Tibial nerve (tissue), 4 donors: ENCODE measurements at regions not wholly inside any gene's neighbourhood (a gene's known extent, or its start where the extent isn't known, plus 50 kb on each side); places are given as distances from the start of the nearest gene placed in this dataset.

Experiments used
- DNase-seq, 2 donors: peaks; one replicate each; pipeline ENCODE4 v3.0.0-alpha.2; 2019; ENCODE audit warnings: low spot score in 2 of 2
- H3K27ac ChIP-seq, 4 donors: fragments of 200-600 bp; sonication (generic) in 3 of 4; one replicate each; pipeline ENCODE4 v1.5.1; 2017 to 2019; ENCODE audit warnings: mild to moderate bottlenecking in 1 of 4
- H3K27me3 ChIP-seq, 2 donors: fragments of 200-600 bp; sonication (generic) in 1 of 2; one replicate each; pipeline versions ENCODE4 v1.5.1 to v1.6.0; 2017 to 2019
- H3K36me3 ChIP-seq, 3 donors: fragments of 200-600 bp; sonication (generic); one replicate each; pipeline ENCODE4 v1.5.1; 2018 to 2019
- H3K4me1 ChIP-seq, 4 donors: fragments of 200-600 bp; sonication (generic) in 3 of 4; one replicate each; pipeline ENCODE4 v1.5.1; 2017 to 2019
- H3K4me3 ChIP-seq, 4 donors: fragments of 200-600 bp; sonication (generic) in 3 of 4; one replicate each; pipeline ENCODE4 v1.5.1; 2017 to 2019; ENCODE audit warnings: mild to moderate bottlenecking in 1 of 4, moderate library complexity in 1 of 4
- H3K9me3 ChIP-seq, 4 donors: fragments of 200-600 bp; sonication (generic) in 3 of 4; one replicate each; pipeline ENCODE4 v1.5.1; 2017 to 2019
- CTCF ChIP-seq, 5 experiments: fragments of 200-600 bp in 3 of 5; fragments of 450-650 bp in 2 of 5; sonication (generic) in 3 of 5; IDR thresholded peaks; one replicate each; pipeline ENCODE4 v1.5.1; 2016 to 2019; ENCODE audit warnings: antibody characterized with exemption in 5 of 5, mild to moderate bottlenecking in 3 of 5, moderate library complexity in 2 of 5
- EP300 ChIP-seq, 2 donors: sonication (generic); formaldehyde crosslinking; IDR thresholded peaks; one replicate each; pipeline ENCODE4 v1.6.1; 2017; ENCODE audit warnings: antibody characterized with exemption in 2 of 2, mild to moderate bottlenecking in 1 of 2
- POLR2A ChIP-seq, 2 donors: fragments of 450-650 bp; IDR thresholded peaks; one replicate each; pipeline ENCODE4 v1.6.1; 2017; ENCODE audit warnings: antibody characterized with exemption in 2 of 2, mild to moderate bottlenecking in 2 of 2, moderate library complexity in 2 of 2
- WGBS, 2 donors: methylation state at CpG; one replicate each; pipeline ENCODE4 v1.1.5; 2018; 5-methylcytosine and 5-hydroxymethylcytosine counted together

GRCh38 chr4:186848437-186848836 lies 124.8 kb upstream of the FAT1 start:
- Histone ChIP-seq H3K4me3 (no peak overlapping the region), H3K27ac (no peak overlapping the region), H3K9me3 (peaks cover 0 to 18% (median 3%) of the 10 kb centered on the region in 4 donors), H3K27me3 (no peaks in the 10 kb centered on the region), H3K4me1 (peaks cover 0 to 32% (median 6%) of the 10 kb centered on the region in 4 donors), H3K36me3 (no peaks in the 10 kb centered on the region)
- TF ChIP-seq EP300 (IDR thresholded peaks at IDR 0.05) = no peak
- no peak for TF ChIP-seq CTCF (IDR thresholded peaks at IDR 0.05)
- TF ChIP-seq POLR2A (IDR thresholded peaks at IDR 0.05) = no peak
- DNase-seq = no peak

GRCh38 chr4:186851291-186852072 lies 127.8 kb upstream of the FAT1 start:
- Histone ChIP-seq H3K4me3 (no peak overlapping the region), H3K27me3 (no peaks in the 10 kb centered on the region), H3K4me1 (peaks cover 0 to 4% (median 0%) of the 10 kb centered on the region in 4 donors), H3K36me3 (no peaks in the 10 kb centered on the region), H3K27ac (no peak overlapping the region), H3K9me3 (peaks cover 0 to 18% (median 3%) of the 10 kb centered on the region in 4 donors)
- TF ChIP-seq POLR2A (IDR thresholded peaks at IDR 0.05) = no peak
- TF ChIP-seq EP300 (IDR thresholded peaks at IDR 0.05) = no peak
- no peak for TF ChIP-seq CTCF (IDR thresholded peaks at IDR 0.05)
- no peak for DNase-seq
- 89 to 90% methylated on average over 2 of the region's 2 CpGs for WGBS, 2 donors

GRCh38 chr4:186852073-186852420 lies 128.4 kb upstream of the FAT1 start:
- no peaks in the 10 kb centered on the region for H3K27me3 ChIP-seq
- no peaks in the 10 kb centered on the region for H3K4me1 ChIP-seq
- TF ChIP-seq CTCF (IDR thresholded peaks at IDR 0.05) (no peak), POLR2A (IDR thresholded peaks at IDR 0.05) (no peak), EP300 (IDR thresholded peaks at IDR 0.05) (no peak)
- DNase-seq = no peak
- WGBS, 2 donors = 78 to 82% methylated on average over 2 of the region's 2 CpGs
- H3K36me3 ChIP-seq = no peaks in the 10 kb centered on the region
- H3K9me3 ChIP-seq = peaks cover 0 to 18% (median 3%) of the 10 kb centered on the region in 4 donors
- no peak overlapping the region for H3K27ac ChIP-seq
- H3K4me3 ChIP-seq = no peak overlapping the region

GRCh38 chr4:186852964-186853391 lies 129.3 kb upstream of the FAT1 start:
- H3K9me3 ChIP-seq = peaks cover 0 to 18% (median 3%) of the 10 kb centered on the region in 4 donors
- H3K4me3 ChIP-seq = no peak overlapping the region
- H3K27ac ChIP-seq = no peak overlapping the region
- H3K36me3 ChIP-seq = no peaks in the 10 kb centered on the region
- no peaks in the 10 kb centered on the region for H3K27me3 ChIP-seq
- no peaks in the 10 kb centered on the region for H3K4me1 ChIP-seq
- no peak for TF ChIP-seq EP300 (IDR thresholded peaks at IDR 0.05)
- TF ChIP-seq POLR2A (IDR thresholded peaks at IDR 0.05) = no peak
- TF ChIP-seq CTCF (IDR thresholded peaks at IDR 0.05) = no peak
- 72 to 85% methylated on average over 1 of the region's 1 CpG for WGBS, 2 donors
- DNase-seq = no peak

- Histone ChIP-seq H3K27ac (no peak overlapping the region), H3K27me3 (no peaks in the 10 kb centered on the region), H3K36me3 (no peaks in the 10 kb centered on the region), H3K9me3 (peaks cover 0 to 18% (median 3%) of the 10 kb centered on the region in 4 donors), H3K4me1 (no peaks in the 10 kb centered on the region), H3K4me3 (no peak overlapping the region)
- no peak for TF ChIP-seq CTCF (IDR thresholded peaks at IDR 0.05)
- TF ChIP-seq POLR2A (IDR thresholded peaks at IDR 0.05) = no peak
- TF ChIP-seq EP300 (IDR thresholded peaks at IDR 0.05) = no peak
- no peak for DNase-seq
- WGBS, 2 donors = 73 to 79% methylated on average over 3 of the region's 3 CpGs
Observed at GRCh38 chr4:186854256-186854655, 130.6 kb upstream of the FAT1 start.
